Left lung (tissue), 4 donors: ENCODE measurements at regions not wholly inside any gene's neighbourhood (a gene's known extent, or its start where the extent isn't known, plus 50 kb on each side); places are given as distances from the start of the nearest gene placed in this dataset.

ENCODE experiments used
- ATAC-seq: fragments of 200-7000 bp; cut with Tn5 transposase; one replicate; pipeline ENCODE4 v1.9.1; 2020; ENCODE audit warnings: moderate library complexity
- DNase-seq, 4 donors: peaks; one replicate each; pipeline ENCODE4 v3.0.0-alpha.2; 2013 to 2020
- H3K27ac ChIP-seq, 2 donors: fragments of 200-600 bp; sonication (generic) in 1 of 2; one replicate each; pipeline versions ENCODE4 v1.5.0 to v1.8.0; 2020 to 2021
- H3K27me3 ChIP-seq, 2 donors: fragments of 200-600 bp; sonication (generic) in 1 of 2; one replicate each; pipeline versions ENCODE4 v1.5.0 to v1.8.0; 2020 to 2021
- H3K36me3 ChIP-seq, 2 donors: fragments of 200-600 bp; sonication (generic) in 1 of 2; one replicate each; pipeline versions ENCODE4 v1.5.0 to v1.8.0; 2020 to 2021
- H3K4me1 ChIP-seq, 2 donors: fragments of 200-600 bp; one replicate each; pipeline ENCODE4 v1.8.0; 2021
- H3K4me3 ChIP-seq, 2 donors: fragments of 200-600 bp; sonication (generic) in 1 of 2; one replicate each; pipeline versions ENCODE4 v1.5.0 to v1.8.0; 2020 to 2021; ENCODE audit warnings: mild to moderate bottlenecking in 1 of 2
- H3K9me3 ChIP-seq, 2 donors: fragments of 200-600 bp; sonication (generic) in 1 of 2; one replicate each; pipeline versions ENCODE4 v1.5.0 to v1.8.0; 2020 to 2021
- CTCF ChIP-seq, 2 donors: fragments of 200-600 bp; sonication (generic) in 1 of 2; IDR thresholded peaks; one replicate each; pipeline versions ENCODE4 v1.5.0 to v1.8.0; 2021; ENCODE audit warnings: antibody characterized with exemption in 2 of 2
- intact Hi-C, 2 donors: fragments of 100-400 bp; cut with DNase I; formaldehyde crosslinking; loops; one replicate each; pipeline versions ENCODE4 v1.11.2 to v1.14.2; 2022
- donor health status: DM: no; HTN: yes; CAD: no.
- donor health status: DM: no; HTN: no; CAD: no.

- TF ChIP-seq CTCF (IDR thresholded peaks at IDR 0.05) = no peak
- ATAC-seq (no peak), DNase-seq (no peak)
- no peaks in the 10 kb centered on the region for H3K9me3 ChIP-seq
- no peaks in the 10 kb centered on the region for H3K36me3 ChIP-seq
- no peaks in the 10 kb centered on the region for H3K27me3 ChIP-seq
- H3K27ac ChIP-seq = no peak overlapping the region
- intact Hi-C loops = no loop called here
- no peak overlapping the region for H3K4me3 ChIP-seq
- H3K4me1 ChIP-seq = peaks cover 7 to 9% of the 10 kb centered on the region in 2 donors
These were observed 109.4 kb downstream of the GATA6 start for GRCh38 chr18:22278798-22279197.

- Histone ChIP-seq H3K27ac (no peak overlapping the region), H3K36me3 (no peaks in the 10 kb centered on the region), H3K4me1 (peaks cover 7% of the 10 kb centered on the region in 2 donors), H3K27me3 (no peaks in the 10 kb centered on the region), H3K9me3 (no peaks in the 10 kb centered on the region), H3K4me3 (no peak overlapping the region)
- ATAC-seq = no peak
- DNase-seq = no peak
- intact Hi-C loops = no loop called here
- TF ChIP-seq CTCF (IDR thresholded peaks at IDR 0.05) = no peak
These were observed 108.4 kb downstream of the GATA6 start for GRCh38 chr18:22277758-22278157.

DNA sequence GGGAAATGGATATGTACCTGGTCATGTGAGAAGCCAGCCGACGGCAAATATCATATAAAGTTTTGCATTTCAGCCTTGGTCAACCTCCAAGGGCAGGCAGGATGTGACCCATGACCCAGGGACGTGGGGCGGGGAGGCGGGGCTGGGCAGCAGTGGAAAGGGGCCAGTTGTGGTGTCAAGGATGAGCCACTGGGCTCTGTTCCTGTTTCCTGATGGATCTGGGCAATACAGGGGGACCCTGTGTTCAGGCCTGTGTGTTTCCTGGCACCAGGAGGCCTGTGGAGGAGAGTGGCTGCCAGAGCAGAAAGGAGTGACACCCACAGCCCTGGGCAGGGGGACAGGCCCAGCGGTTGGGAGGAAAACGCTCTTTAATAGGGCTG, 106.9 kb downstream of the GATA6 start:
- Histone ChIP-seq H3K36me3 (no peaks in the 10 kb centered on the region), H3K9me3 (no peaks in the 10 kb centered on the region), H3K4me1 (peaks cover 0 to 7% of the 10 kb centered on the region in 2 donors), H3K4me3 (no peak overlapping the region), H3K27me3 (no peaks in the 10 kb centered on the region), H3K27ac (peak overlapping the region in 1 of 2 donors; percentile 13)
- intact Hi-C loops = no loop called here
- TF ChIP-seq CTCF (IDR thresholded peaks at IDR 0.05) = no peak
- ATAC-seq (no peak), DNase-seq (no peak)

DNA sequence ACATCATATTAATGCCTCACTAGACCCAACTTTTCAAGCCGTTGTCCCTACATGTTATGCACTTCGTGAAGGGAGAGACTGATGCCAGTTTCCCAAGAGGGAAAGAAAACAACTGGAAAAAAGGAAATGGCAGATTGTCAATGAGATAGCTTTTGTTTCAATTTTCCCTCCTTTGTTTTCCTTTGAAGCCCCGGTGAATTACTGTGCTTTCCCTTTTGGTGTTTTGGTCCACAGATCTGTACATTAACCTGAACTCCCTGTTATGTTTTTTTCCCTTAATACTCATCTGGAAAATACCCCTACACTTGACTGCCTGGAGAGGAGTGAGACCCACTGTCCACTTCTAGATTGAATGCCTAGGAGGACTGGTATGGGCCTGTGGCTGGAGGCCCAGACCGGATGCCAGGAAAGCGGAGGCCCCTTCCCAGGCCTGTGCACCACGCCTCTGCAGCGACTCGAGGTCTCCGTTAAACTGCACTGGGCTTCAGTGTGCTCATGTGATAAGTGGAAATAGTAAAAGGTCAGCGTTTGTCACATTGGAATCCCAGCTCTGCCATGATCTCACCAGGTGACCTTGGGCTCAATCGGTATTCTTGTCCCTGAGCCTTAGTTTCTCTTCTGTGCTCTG, 106.4 kb downstream of the GATA6 start:
- H3K36me3 ChIP-seq = no peaks in the 10 kb centered on the region
- no peaks in the 10 kb centered on the region for H3K9me3 ChIP-seq
- no peak overlapping the region for H3K4me3 ChIP-seq
- H3K27me3 ChIP-seq = no peaks in the 10 kb centered on the region
- no peak for DNase-seq
- intact Hi-C loops = no loop called here
- H3K27ac ChIP-seq = no peak overlapping the region
- TF ChIP-seq CTCF (IDR thresholded peaks at IDR 0.05) = no peak
- H3K4me1 ChIP-seq = peaks cover 0 to 7% of the 10 kb centered on the region in 2 donors
- no peak for ATAC-seq

- intact Hi-C loops = no loop called here
- no peaks in the 10 kb centered on the region for H3K27me3 ChIP-seq
- H3K4me3 ChIP-seq = no peak overlapping the region
- no peak for TF ChIP-seq CTCF (IDR thresholded peaks at IDR 0.05)
- H3K27ac ChIP-seq = no peak overlapping the region
- H3K9me3 ChIP-seq = no peaks in the 10 kb centered on the region
- no peaks in the 10 kb centered on the region for H3K36me3 ChIP-seq
- peaks cover 0 to 7% of the 10 kb centered on the region in 2 donors for H3K4me1 ChIP-seq
- DNase-seq (no peak), ATAC-seq (no peak)
These were observed 104.0 kb downstream of the GATA6 start for GRCh38 chr18:22273101-22274039.
